Activated CD8-positive, alpha-beta memory T cell treated with anti-CD3 and anti-CD28 coated beads, Interleukin-2, amount 50 U/mL, for 48 hours (primary cell): ENCODE measurements at regions not wholly inside any gene's neighbourhood (a gene's known extent, or its start where the extent isn't known, plus 50 kb on each side); places are given as distances from the start of the nearest gene placed in this dataset.
A peak's percentile ranks its signal among the peaks of the same experiment; 100 is the strongest.

Experiments
- DNase-seq: peaks from one replicate; pipeline ENCODE4 v3.0.0-alpha.2; 2020

DNA sequence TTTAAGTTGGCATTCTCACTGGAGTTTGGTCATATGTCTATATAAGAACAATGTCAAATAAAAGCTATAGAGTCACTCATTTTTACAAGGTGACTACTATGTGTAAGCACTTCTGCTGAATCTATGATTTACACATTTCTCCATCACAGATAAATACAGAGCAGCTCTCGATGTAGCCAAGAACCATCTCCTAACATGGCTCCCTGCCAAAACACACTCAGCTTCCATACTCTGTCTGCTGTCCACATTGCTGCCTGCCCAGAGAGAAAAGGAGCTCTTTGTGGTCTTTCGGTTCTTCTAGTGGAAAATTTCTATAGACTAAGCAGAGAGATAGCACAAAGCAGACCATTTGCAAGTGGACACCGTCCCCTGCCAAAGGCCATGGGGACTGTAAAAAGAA, 190.9 kb upstream of the KLF12 start:
- no peak for DNase-seq

DNA sequence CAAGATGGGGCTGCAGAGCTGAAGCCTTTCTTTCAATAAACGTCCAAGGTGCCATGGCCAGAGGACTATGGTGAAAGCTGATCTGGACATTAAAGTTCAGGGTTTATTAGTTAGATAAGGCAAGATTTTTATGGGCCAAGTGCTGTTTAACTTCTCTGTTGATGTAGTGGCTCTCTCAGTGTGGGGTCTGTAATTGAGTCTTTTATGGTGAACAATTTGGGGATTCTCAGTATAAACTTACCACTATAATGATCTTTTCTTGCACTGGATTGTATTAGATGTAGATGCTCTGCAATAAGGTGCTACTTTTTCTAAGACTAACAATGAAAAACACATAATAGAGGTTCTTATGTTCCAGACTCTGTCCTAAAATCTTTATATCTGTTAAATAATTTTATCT, 190.1 kb upstream of the KLF12 start:
- no peak for DNase-seq

DNA sequence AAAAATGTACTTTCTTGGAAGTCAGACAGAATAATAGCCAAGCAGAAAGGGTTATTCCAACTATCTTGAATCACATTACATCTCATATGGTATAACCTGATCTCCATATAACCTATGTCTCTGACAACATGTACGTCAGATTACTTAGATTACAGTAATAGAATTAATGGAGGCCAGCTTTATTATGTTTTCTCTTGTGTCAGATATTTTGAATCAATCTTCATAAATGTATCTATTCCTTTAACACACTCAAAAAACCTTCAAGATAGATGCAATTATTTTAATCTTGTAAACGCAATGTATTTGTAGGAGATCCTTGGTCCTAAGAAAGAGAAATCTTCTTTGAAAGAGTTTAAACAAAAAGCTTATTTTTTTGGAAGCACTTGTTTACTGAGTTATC, 188.4 kb upstream of the KLF12 start:
- DNase-seq, result no peak

DNA sequence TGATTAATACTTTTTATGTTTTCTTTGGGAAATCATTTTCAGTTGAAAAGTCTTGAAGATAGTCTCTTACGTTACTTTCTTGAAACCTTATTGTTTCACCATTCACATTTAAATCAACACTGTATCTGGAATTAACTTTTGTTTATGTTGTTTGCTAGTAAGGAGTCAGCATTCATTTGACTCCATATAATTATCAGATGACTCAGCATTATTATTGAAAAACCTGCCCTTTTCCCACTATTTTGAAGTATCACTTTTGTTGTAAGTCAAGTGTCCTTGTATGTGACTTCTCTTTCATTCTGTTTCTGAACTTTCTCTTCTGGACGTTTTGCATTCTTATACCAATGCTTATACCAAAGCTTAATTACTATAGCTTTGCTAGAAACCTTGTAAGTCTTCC, 186.1 kb upstream of the KLF12 start:
- DNase-seq, result no peak

DNA sequence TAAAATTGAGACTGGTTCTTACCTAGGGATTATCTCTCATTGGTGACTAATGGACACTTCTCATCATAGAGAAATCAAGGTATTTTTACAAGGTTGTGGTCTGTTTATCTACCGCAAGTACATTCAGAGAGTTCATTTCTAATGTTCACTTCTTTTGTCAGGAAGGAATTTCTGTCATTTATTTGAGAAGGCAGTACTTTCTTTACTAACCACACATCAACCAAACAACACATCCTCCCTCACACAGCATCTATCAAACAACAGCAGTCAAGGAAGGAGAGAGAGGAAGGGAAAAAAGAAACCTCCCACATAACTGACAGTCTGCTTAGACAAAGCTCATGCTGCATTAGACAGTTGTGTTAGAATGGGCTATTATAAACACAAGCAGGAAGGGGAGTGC, 182.3 kb upstream of the KLF12 start:
- no peak for DNase-seq

DNA sequence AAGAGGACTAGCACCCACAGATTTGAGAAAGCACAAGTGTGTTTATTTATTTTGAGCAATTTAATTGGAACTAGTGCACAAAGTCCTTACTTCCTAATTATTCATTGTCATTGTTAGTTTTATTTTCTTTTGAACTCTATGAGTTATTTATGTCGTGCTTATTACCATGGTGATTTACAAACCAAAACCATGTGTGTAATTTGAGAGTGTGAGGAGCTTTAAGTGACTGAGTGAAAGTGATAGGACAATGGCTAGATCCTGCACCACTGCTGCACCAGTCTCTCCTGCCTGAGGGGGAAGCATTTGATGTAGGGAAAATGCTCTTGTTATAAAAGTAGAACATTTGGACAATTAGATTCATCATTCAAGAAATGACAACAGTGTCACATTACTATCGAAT, 172.3 kb upstream of the KLF12 start:
- no peak for DNase-seq

DNA sequence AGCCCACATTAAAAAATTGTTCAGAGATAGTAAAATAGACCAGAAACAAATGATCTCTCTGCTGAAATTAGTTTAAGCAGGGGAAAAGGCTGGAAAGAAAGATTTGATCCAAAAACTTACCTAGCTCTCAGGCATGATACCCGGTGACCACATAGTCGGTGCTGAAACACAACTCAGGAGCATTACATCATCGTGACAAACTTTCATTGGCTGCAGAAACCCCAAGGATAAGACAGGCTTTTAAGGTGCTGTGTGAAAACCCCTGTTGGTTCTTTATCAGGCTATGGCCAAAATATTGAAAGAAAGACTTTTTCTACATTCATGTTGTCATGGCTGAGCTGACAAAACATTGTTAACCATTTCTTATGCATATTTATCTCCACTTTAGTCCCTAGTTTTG, 171.7 kb upstream of the KLF12 start:
- DNase-seq, result no peak

DNA sequence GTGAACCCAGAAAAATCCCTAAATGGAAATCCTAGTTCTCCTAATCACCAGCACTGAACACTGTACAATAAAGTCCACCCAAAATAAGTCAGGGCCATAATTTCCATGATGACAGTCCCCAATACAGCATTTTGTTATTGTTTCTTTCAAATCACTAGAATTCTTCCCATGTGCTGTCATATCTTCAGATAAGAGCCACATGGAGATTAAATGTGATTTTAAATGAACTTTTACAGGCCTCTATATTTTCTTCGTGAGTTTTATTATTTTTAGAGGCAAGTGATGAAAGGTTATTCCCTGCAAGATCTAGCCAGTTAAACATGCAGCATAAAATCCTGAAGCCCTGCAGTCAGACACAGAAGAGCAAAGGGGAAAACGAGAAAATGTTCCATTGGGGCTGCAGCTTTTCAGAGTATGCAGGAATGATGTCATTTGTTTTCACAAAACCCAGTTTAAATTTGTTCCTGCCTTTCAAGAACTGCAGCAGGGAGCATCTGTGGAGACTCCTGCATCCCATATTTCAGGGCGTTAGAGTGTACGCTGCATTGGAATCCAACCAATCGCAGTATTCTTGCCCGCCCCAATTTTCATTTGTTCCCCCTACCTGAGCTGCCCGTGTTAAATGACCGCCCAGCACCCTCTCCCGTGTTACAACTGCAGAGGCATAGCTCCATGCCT, 167.2 kb upstream of the KLF12 start:
- no peak for DNase-seq

DNA sequence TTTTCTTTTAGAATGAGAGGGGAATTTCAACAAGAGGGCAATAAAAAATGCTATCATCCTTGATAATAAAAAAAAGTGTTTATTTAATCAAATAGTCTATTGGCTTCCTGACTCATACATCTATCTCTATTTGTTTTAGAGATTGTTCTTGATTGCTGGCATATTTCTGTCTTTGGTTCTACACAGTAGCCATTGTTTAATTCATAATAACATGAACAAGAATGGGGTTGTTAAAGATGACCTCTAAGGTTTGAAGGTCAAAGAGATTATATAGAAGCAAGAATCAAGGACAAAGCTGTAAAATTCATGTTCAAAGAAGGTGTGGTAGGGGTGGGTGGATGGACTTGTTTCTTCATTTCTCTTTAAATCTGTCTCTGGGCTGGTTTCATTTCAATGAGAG, 166.0 kb upstream of the KLF12 start:
- DNase-seq, result no peak

DNA sequence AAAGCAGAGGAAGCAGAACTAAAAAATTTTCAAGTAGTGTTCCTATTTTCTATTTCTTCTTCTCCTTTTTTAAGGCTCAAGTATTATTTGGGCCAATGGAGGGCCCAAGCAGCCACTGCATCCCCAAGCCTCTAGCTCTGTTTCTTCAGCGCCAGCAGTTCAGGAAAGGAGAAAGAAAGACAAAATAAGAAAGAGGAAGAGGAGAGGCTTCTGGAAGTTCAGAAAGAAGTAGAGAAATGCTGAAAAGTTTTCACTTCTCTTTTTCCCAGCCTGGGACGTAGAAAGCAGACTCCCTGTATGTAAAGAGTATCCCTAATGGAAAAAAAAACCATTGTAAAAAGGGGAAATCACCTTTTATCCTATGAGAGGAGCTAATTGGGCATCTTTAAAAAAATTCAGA, 165.5 kb upstream of the KLF12 start:
- DNase-seq, result no peak

DNA sequence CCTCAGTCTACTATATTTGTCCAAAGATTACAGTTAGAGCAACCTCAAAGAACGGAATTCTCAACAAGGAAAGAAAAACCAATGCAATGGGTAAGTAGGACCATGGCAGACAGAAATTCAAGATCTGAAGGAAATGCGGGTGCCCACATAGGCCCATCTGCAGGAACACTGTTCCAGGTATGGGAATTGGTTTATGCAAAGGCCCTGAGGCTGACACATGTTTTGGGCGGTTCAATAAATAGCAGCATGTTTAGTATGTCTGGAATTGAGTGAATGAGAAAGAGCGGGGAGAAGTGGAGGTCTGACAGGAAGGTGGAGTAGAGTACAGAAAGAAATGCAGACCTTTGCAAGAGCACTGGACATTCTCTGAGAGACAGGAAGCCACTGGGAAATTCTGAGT, 164.7 kb upstream of the KLF12 start:
- DNase-seq, result no peak

DNA sequence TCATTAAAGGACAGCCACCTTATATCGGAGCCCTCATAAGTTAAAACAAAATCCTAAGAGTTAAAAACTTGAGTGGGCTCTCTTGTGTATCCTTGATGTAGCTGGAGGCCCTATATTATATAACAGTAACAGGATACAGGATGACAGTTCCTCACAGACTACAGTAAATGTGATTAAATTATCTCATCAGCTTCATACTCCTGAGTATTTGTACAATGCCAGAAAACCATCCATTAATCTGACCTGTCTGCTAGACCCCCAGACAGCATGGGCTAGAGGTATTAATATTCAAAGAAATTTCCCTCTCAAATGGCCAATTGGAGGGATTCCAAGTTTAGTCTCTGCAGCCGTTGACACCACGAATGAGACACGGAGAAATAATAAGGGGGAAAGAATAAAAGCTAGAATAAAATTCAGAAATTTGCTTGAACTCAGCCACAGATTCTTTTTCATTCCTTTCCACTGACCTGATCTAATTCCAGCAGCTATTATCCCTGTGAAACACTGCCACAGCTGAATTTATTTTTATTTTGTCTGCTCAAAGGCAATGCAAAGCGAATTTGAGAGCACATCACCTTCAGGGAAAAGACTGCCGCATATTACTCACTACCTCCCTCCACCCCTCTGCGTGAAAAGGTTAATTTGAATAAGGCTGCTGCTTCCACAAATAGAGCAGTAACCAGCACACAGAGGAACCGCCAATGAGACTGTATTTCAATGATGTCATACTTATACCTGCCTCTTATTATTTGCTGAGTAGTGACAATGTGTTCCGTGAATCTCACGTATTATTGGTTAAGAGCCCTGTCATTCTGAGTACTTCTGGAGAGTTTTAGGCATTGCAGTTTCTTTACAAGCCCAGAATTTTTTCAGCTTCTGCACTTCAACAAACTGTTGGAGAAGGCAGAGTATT, 155.9 kb upstream of the KLF12 start:
- no peak for DNase-seq

DNA sequence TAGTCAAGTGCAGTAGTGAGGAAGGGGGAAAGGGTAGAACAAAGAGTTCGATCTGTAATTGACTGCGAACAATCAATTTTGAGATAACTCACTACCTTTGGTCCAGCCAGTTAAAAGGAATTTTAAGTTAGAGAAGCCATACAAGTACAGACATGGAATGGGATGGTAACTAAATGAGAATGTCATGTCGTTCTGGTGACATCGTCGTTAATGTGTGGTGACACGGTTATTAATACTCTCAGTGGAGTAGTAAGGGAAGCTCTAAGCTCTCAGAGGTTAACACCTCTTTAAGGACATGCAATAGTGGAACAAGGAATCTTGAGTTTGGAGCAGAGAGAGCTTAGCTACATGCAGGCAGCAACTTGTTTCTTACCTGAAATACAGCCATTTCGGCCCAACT, 154.9 kb upstream of the KLF12 start:
- DNase-seq, result no peak

DNA sequence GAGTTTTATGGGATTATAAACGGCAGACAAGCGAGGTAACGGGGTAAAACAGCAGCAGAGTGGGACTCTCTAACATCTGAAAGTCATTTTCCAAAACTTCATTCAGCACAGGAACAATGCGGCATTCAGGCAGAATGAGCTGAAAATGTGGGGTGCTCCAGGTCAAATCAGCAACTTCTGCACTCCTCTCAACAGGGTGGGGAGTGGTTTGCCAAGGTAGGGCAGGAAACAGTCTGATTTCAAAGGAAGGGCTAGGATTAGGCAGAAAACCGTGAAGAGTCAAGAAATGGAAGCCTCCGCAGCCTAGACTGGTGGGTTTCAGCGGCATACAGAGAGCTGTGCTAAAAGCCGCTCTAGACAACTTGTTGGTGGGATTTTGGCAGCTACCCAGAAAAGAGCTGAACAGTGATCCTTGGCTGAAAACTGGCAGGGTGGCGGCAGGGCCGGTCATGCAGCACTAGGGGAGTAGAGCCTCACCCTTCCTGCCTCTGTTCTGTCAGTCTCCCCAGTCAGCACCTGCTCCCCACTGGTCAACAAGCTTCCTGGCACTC, 154.2 kb upstream of the KLF12 start:
- peak; percentile 56 for DNase-seq

DNA sequence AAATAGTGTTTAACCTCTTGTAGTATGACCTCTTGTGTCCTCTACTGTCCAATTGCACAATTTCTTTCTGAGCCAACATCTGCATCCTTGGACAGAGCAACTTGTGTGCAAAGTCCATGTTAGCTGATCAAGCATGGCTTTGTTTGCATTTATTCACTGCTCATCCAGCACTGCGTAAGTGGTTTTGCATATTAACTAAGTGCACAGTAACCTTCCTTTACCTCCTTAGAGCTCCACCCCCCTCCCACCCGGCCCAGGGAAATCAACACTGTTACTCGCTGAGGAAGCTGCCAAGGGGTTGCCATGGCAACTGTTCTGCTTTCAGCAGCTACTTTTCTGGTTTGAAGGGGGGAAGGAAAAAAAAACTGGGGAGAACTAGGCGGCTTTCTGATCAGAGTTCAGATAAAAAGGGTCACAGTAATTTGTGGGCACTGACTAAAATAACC, 153.5 kb upstream of the KLF12 start:
- DNase-seq, result peak; percentile 68

DNA sequence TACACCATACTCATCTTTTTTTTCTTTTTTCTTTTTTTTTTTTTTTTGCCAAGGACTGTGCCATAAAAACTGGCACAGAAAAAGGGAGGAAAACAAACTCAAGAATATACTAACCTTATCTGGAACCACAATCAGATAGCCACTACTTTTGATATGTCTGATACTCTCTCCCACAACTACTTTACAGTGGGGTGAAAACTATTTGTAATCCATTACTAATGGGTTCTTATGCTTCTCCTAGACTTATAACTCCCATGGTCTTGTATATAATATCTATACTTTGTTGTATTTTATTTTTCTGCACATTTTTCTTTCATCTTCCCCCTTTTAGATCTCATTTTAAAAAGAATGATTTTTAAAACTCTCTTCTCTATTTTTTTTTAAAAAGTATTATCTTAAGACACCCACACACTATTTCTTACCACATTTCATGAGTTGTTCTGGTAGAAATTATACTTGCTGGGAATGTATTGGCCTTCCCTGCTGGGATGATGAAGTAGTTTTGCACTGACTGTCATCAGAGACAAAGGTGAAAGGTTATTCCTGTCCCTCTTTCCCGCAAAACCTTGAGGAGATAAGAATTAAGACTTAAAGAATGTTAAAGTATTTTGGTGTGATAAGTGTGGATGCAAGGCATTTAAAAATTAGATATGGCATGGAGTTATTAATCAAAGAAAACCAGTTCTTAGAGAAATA, 146.7 kb upstream of the KLF12 start:
- DNase-seq, result no peak

DNA sequence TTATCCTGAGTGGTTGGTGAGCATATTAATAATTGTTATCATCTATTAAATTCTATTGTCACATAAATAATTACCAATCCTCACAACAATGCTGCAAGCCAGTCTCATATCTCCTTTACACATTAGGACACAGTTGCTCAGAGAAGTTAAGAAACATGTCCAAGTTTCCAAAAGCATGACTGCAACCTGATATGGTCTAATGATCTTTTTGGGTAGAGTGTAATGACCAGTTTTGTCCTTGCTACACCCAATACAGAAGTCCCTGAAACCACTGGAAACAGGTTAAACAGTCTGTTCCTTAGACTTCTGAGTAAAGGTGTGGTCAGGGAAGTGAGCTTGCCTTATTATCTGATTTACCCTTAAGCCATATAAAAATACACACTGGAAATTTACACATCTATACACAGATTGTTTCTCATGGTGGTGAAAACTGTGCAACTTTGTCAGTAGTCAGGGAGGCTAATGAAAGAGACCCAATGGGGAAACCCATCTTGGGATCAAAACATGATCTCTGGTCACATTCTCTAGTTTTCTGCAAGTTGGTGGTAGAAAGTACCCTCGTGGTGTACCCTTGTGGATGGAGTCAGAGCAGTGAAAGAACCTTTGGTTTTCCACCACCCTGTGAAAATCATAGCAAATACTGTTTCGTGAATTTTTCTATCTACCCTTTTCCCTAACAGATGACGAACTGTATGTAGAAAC, 146.0 kb upstream of the KLF12 start:
- DNase-seq, result no peak

DNA sequence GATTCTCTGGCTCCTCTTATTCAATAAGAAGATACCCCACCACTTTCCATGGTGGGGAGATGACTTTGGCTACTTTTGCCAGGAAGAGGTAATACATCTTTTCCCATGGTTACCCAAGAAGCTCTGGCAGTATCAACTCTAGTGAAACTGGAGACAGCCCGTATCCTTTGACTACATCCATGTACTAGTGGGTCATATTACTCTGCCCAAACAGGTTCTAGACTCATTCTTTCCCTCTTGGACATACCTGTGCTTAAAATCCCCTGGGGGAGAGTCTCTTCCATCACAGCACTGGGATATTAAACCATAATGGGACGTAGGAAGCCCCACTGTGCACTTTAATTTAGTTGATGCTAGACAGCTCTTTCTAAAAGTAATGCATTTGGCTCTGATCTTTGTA, 144.7 kb upstream of the KLF12 start:
- no peak for DNase-seq

DNA sequence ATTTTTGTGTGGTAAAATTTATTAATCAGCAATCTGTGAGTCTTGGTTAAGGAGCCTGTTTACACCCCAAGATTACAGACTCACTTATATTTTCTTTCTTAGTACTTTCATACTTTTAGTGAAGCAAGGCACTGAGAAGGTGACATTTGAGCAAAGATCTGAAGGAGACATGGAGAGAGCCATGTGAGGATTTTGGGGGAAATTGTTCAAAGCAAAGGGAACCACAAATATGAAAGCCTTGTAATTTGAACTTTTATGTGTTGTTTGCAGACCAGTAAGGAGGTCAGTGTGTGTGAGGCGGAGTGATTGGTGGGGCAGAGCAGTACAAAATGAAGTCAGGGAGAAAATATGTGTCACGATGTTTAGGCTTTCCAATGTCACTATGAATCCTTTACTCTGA, 140.7 kb upstream of the KLF12 start:
- no peak for DNase-seq

DNA sequence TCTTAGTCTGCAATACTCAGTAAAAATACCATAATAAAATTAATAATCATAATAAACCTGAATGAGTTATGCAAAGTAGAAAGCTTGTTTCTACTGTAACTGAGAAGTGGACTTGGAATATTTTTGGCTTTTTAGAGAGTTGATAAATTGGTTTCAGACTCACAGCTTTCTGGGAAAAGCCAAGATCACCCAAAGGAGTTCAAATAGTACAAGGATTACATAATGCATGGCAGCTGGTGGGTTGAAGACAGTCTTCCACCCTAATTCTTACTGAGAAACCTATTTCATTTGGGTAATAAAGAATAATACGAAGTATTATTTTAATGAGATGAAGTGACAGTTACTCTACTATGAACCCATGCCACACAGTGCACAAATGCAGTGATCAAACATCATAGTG, 139.4 kb upstream of the KLF12 start:
- no peak for DNase-seq

DNA sequence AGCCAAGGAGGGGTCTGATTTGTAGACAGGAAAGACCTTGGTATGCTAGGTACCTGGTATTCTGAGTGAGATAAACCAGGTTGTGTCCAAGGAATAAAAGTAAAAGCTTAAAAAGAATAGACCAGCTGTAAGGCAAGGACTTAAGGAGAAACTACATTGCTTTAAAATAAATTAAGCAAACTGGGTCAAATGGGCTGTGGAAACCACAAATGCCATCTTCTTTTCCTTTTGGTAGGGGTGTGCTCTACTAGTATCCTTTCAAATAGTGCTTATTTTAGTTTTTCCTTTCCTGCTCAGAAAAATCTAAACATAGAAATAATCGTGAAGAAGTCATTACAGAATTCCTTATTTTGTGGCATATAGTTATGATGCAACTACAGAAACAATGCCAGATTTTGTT, 138.6 kb upstream of the KLF12 start:
- DNase-seq, result no peak

DNA sequence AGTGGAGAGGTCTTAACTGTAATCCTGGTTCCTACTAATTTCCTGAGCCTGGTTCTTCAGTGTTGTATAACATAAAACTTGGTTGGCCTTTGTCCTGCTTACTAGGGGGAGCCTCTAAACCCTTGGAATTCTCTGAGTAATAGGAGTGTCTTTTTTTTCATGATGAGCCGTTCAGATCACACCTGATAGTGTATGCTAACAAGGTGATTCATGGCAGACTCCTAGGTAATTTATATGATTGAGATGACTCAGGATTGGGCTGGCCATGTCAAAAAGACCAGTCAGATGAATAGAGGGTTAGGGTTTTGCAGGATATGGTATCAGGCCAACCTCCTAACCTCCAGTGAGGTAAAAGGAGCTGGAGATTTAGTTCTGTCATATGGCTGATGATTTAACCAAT, 135.8 kb upstream of the KLF12 start:
- DNase-seq, result no peak

DNA sequence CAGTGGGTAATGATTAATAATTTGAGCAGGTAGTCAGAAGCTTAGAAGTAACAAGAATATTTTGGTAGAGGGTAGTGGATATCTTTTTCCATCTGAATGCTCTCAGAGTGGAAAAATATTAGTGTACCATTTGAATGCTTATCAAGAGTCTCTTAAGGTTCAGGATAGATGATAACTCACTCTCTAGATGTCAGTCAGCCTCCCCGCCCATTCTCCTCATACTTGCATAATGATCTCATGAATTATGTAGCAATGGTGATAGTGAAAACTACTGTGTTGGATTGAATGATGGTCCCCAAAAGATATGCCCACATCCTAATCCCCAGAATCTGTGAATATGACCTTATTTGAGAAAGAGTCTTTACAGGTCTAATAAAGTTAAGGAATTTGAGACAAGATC, 132.7 kb upstream of the KLF12 start:
- DNase-seq, result no peak
